GM12892 (cell line): ENCODE measurements at regions not wholly inside any gene's neighbourhood (a gene's known extent, or its start where the extent isn't known, plus 50 kb on each side); places are given as distances from the start of the nearest gene placed in this dataset.

Source experiments
- POLR2A ChIP-seq: IDR thresholded peaks from 2 replicates; pipeline ENCODE4 v1.6.1; 2011; ENCODE audit warnings: low read depth, low read length, control low read depth
- POLR2AphosphoS5 ChIP-seq: IDR thresholded peaks from 2 replicates; pipeline ENCODE4 v1.6.1; 2011; ENCODE audit warnings: low read depth, low read length, control low read depth
- TAF1 ChIP-seq: IDR thresholded peaks from 2 replicates; pipeline ENCODE4 v1.6.1; 2011; ENCODE audit warnings: low read depth, mild to moderate bottlenecking, control low read depth, low read length, borderline replicate concordance

GRCh38 chr18:8484951-8485350, 124.3 kb upstream of the RAB12 start:
- no peak for TF ChIP-seq POLR2A
- TF ChIP-seq POLR2AphosphoS5: no peak
- no peak for TF ChIP-seq TAF1
